Endothelial cell (in vitro differentiated cells): ENCODE measurements at regions not wholly inside any gene's neighbourhood (a gene's known extent, or its start where the extent isn't known, plus 50 kb on each side); places are given as distances from the start of the nearest gene placed in this dataset.

Experiments
- DNase-seq: peaks from one replicate; pipeline ENCODE4 v3.0.0; 2021; ENCODE audit warnings: low spot score
- H3K27ac Mint-ChIP-seq: one replicate; pipeline ENCODE4 v1.8.0; 2021; ENCODE audit warnings: mixed read lengths, inconsistent platforms; ENCODE audit not compliant: unreplicated experiment
- H3K27me3 Mint-ChIP-seq: one replicate; pipeline ENCODE4 v1.8.0; 2021; ENCODE audit warnings: mild to moderate bottlenecking, moderate library complexity, mixed read lengths, inconsistent platforms; ENCODE audit not compliant: unreplicated experiment
- H3K36me3 Mint-ChIP-seq: one replicate; pipeline ENCODE4 v1.8.0; 2021; ENCODE audit warnings: mild to moderate bottlenecking, low read depth, mixed read lengths, inconsistent platforms; ENCODE audit not compliant: unreplicated experiment
- H3K4me1 Mint-ChIP-seq: one replicate; pipeline ENCODE4 v1.8.0; 2021; ENCODE audit warnings: mild to moderate bottlenecking, mixed read lengths, inconsistent platforms; ENCODE audit not compliant: unreplicated experiment
- H3K4me3 Mint-ChIP-seq: one replicate; pipeline ENCODE4 v1.8.0; 2021; ENCODE audit warnings: mild to moderate bottlenecking, mixed read lengths, inconsistent platforms; ENCODE audit not compliant: unreplicated experiment
- H3K9me3 Mint-ChIP-seq: one replicate; pipeline ENCODE4 v1.8.0; 2021; ENCODE audit warnings: mixed read lengths, inconsistent platforms; ENCODE audit not compliant: unreplicated experiment
- TF ChIP-seq, protein P1 (sequence below): fragments of 200-600 bp; sonication (generic); IDR thresholded peaks from one replicate; pipeline ENCODE4 v1.5.0; 2021; ENCODE audit warnings: antibody characterized with exemption; ENCODE audit not compliant: unreplicated experiment

- no peak for DNase-seq
- H3K36me3 Mint-ChIP-seq = peaks cover 5% of the 10 kb centered on the region
- peaks cover 2% of the 10 kb centered on the region for H3K27me3 Mint-ChIP-seq
- H3K9me3 Mint-ChIP-seq = peaks cover 6% of the 10 kb centered on the region
- peaks cover 6% of the 10 kb centered on the region for H3K4me1 Mint-ChIP-seq
- H3K4me3 Mint-ChIP-seq = no peak overlapping the region
- TF ChIP-seq, protein P1, sequence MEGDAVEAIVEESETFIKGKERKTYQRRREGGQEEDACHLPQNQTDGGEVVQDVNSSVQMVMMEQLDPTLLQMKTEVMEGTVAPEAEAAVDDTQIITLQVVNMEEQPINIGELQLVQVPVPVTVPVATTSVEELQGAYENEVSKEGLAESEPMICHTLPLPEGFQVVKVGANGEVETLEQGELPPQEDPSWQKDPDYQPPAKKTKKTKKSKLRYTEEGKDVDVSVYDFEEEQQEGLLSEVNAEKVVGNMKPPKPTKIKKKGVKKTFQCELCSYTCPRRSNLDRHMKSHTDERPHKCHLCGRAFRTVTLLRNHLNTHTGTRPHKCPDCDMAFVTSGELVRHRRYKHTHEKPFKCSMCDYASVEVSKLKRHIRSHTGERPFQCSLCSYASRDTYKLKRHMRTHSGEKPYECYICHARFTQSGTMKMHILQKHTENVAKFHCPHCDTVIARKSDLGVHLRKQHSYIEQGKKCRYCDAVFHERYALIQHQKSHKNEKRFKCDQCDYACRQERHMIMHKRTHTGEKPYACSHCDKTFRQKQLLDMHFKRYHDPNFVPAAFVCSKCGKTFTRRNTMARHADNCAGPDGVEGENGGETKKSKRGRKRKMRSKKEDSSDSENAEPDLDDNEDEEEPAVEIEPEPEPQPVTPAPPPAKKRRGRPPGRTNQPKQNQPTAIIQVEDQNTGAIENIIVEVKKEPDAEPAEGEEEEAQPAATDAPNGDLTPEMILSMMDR = no peak
- no peak overlapping the region for H3K27ac Mint-ChIP-seq
Observed at GRCh38 chr10:118926072-118926417, 103.5 kb upstream of the NANOS1 start.

DNA sequence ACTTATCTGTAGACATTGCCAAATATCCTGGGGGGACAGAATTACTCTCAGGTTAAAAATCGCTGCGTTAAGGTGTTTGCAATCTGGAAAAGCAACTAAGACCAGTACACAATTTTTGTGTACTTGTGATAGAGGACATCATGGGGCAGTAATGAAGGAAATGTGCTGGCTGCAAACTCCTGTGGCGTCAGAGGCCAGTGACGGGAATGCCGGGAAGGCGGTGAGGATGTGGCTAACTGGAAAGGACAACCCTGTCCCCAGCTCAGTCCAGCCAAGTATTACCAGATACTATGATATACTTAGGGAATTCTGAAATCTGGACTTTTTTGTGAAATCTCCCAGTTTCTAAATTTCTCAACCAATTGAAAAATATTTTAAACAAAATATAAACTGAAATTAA lies 103.1 kb upstream of the NANOS1 start:
- Mint-ChIP-seq H3K27me3 (peaks cover 2% of the 10 kb centered on the region), H3K4me1 (peaks cover 6% of the 10 kb centered on the region), H3K36me3 (peaks cover 5% of the 10 kb centered on the region), H3K4me3 (no peak overlapping the region), H3K27ac (no peak overlapping the region), H3K9me3 (peaks cover 7% of the 10 kb centered on the region)
- DNase-seq = no peak
- TF ChIP-seq, protein P1 = no peak

GRCh38 chr10:118926903-118927302 lies 102.6 kb upstream of the NANOS1 start:
- Mint-ChIP-seq H3K4me3 (no peak overlapping the region), H3K4me1 (peaks cover 6% of the 10 kb centered on the region), H3K27me3 (peaks cover 2% of the 10 kb centered on the region), H3K27ac (no peak overlapping the region), H3K36me3 (peaks cover 8% of the 10 kb centered on the region), H3K9me3 (peaks cover 10% of the 10 kb centered on the region)
- no peak for DNase-seq
- TF ChIP-seq, protein P1 = no peak

GRCh38 chr10:118927321-118927720 lies 102.2 kb upstream of the NANOS1 start:
- H3K4me3 Mint-ChIP-seq = no peak overlapping the region
- peaks cover 2% of the 10 kb centered on the region for H3K27me3 Mint-ChIP-seq
- H3K4me1 Mint-ChIP-seq = peaks cover 6% of the 10 kb centered on the region
- DNase-seq = no peak
- TF ChIP-seq, protein P1 = no peak
- H3K9me3 Mint-ChIP-seq = peaks cover 10% of the 10 kb centered on the region
- peaks cover 8% of the 10 kb centered on the region for H3K36me3 Mint-ChIP-seq
- H3K27ac Mint-ChIP-seq = peak overlapping the region; percentile 65

DNA sequence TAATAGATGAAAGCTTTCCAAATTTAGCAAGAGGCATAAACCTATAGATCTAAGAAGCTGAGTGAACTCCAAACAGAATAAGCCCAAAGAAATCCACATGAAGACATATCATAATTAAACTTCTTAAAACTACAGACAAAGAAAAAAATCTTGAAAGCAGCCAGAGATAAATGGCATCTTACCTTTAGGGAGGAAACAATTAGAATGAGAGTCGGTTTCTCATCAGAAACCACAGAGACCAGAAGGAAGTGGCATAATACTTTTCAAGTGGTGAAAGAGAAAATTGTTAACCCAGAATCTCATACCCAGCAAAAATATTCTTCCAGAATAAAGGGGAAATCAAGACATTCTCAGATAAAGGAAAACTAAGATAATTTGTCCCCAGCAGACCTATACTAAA lies 98.9 kb upstream of the NANOS1 start:
- Mint-ChIP-seq H3K27me3 (peaks cover under 1% of the 10 kb centered on the region), H3K27ac (no peak overlapping the region), H3K4me3 (no peak overlapping the region), H3K36me3 (peaks cover 8% of the 10 kb centered on the region), H3K9me3 (peaks cover 10% of the 10 kb centered on the region), H3K4me1 (peaks cover 6% of the 10 kb centered on the region)
- TF ChIP-seq, protein P1 = no peak
- DNase-seq = no peak
